SH-SY5Y (cell line): ENCODE measurements at regions not wholly inside any gene's neighbourhood (a gene's known extent, or its start where the extent isn't known, plus 50 kb on each side); places are given as distances from the start of the nearest gene placed in this dataset.

Experiments used
- GATA2 ChIP-seq: IDR thresholded peaks from 2 replicates; pipeline ENCODE4 v1.6.1; 2011; ENCODE audit warnings: mild to moderate bottlenecking, low read depth, low read length
- GATA3 ChIP-seq: IDR thresholded peaks from 2 replicates; pipeline ENCODE4 v1.6.1; 2011; ENCODE audit warnings: low read depth, mild to moderate bottlenecking, low read length, moderate library complexity

- TF ChIP-seq GATA3 (no peak), GATA2 (no peak)
Observed at GRCh38 chr13:93101226-93101734, 125.3 kb upstream of the GPC6 start.
